Lung (tissue), 11 donors: ENCODE measurements at regions not wholly inside any gene's neighbourhood (a gene's known extent, or its start where the extent isn't known, plus 50 kb on each side); places are given as distances from the start of the nearest gene placed in this dataset.

ENCODE experiments used
- ATAC-seq: fragments of 200-7000 bp; cut with Tn5 transposase; one replicate; pipeline ENCODE4 v1.9.1; 2020; ENCODE audit warnings: moderate number of reproducible peaks; ENCODE audit not compliant: insufficient read depth, low FRiP score
- DNase-seq, 3 donors: peaks; one replicate each; pipeline ENCODE4 v3.0.0-alpha.2; 2013 to 2017
- H3K27ac ChIP-seq, 2 donors: one replicate each; pipeline ENCODE4 v1.5.1; 2013; ENCODE audit warnings: mild to moderate bottlenecking in 2 of 2, moderate library complexity in 2 of 2, control low read depth in 1 of 2, inconsistent platforms in 1 of 2, low read depth in 1 of 2, low read length in 1 of 2
- H3K27me3 ChIP-seq, 3 donors: one replicate each; pipeline ENCODE4 v1.5.1; 2013; ENCODE audit warnings: low read length in 2 of 3; ENCODE audit not compliant: control insufficient read depth in 3 of 3, insufficient read depth in 3 of 3
- H3K36me3 ChIP-seq, 4 donors: one replicate each; pipeline ENCODE4 v1.5.1; 2013; ENCODE audit warnings: low read length in 4 of 4, mild to moderate bottlenecking in 1 of 4, moderate library complexity in 1 of 4; ENCODE audit not compliant: control insufficient read depth in 4 of 4, insufficient read depth in 4 of 4
- H3K4me1 ChIP-seq, 5 donors: one replicate each; pipeline ENCODE4 v1.5.1; 2013; ENCODE audit warnings: low read length in 5 of 5, mild to moderate bottlenecking in 2 of 5, moderate library complexity in 1 of 5; ENCODE audit not compliant: control insufficient read depth in 5 of 5, insufficient read depth in 5 of 5
- H3K4me3 ChIP-seq: one replicate; pipeline ENCODE4 v1.5.1; 2013; ENCODE audit warnings: mild to moderate bottlenecking, control low read depth, moderate library complexity
- H3K9ac ChIP-seq, 2 donors: one replicate each; pipeline ENCODE4 v1.5.1; 2013; ENCODE audit warnings: low read length in 2 of 2, control low read depth in 1 of 2; ENCODE audit not compliant: insufficient read depth in 1 of 2
- H3K9me3 ChIP-seq, 4 donors: one replicate each; pipeline ENCODE4 v1.5.1; 2013; ENCODE audit warnings: low read length in 3 of 4, mild to moderate bottlenecking in 1 of 4, moderate library complexity in 1 of 4; ENCODE audit not compliant: control insufficient read depth in 4 of 4, insufficient read depth in 3 of 4
- WGBS, 2 donors: extraction: QIAGEN DNeasy Blood & Tissue Kit; methylation state at CpG; one replicate each; pipeline ENCODE4 v1.1.7; 2013; 5-methylcytosine and 5-hydroxymethylcytosine counted together
- TF ChIP-seq, protein P1 (sequence below): IDR thresholded peaks from 2 replicates; pipeline ENCODE4 v1.5.1; 2012; ENCODE audit warnings: mild to moderate bottlenecking; ENCODE audit errors: control extremely low read depth, extremely low read depth
- donor health status: control.
- donor health status: control.
- donor health status: Bipolar disorder and iron deficiency.
- donor health status: healthy.
- donor health status: DM: yes; HTN: yes; CAD: no.

- H3K36me3 ChIP-seq, result no peaks in the 10 kb centered on the region
- DNase-seq (peak in 1 of 3 donors; percentile 23), ATAC-seq (no peak)
- no peak overlapping the region for H3K27ac ChIP-seq
- H3K4me1 ChIP-seq, result peaks cover 0 to 4% (median 0%) of the 10 kb centered on the region in 5 donors
- H3K4me3 ChIP-seq, result no peak overlapping the region
- TF ChIP-seq, protein P1, sequence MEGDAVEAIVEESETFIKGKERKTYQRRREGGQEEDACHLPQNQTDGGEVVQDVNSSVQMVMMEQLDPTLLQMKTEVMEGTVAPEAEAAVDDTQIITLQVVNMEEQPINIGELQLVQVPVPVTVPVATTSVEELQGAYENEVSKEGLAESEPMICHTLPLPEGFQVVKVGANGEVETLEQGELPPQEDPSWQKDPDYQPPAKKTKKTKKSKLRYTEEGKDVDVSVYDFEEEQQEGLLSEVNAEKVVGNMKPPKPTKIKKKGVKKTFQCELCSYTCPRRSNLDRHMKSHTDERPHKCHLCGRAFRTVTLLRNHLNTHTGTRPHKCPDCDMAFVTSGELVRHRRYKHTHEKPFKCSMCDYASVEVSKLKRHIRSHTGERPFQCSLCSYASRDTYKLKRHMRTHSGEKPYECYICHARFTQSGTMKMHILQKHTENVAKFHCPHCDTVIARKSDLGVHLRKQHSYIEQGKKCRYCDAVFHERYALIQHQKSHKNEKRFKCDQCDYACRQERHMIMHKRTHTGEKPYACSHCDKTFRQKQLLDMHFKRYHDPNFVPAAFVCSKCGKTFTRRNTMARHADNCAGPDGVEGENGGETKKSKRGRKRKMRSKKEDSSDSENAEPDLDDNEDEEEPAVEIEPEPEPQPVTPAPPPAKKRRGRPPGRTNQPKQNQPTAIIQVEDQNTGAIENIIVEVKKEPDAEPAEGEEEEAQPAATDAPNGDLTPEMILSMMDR, result no peak
- WGBS, 2 donors, result 34 to 62% methylated on average over 2 of the region's 2 CpGs
- peaks cover 0 to 2% (median 0%) of the 10 kb centered on the region in 4 donors for H3K9me3 ChIP-seq
- no peaks in the 10 kb centered on the region for H3K27me3 ChIP-seq
- no peak overlapping the region for H3K9ac ChIP-seq
These were observed 204.5 kb upstream of the LRATD1 start for GRCh38 chr2:14428056-14428455.

GRCh38 chr2:14433946-14434495 is 198.5 kb upstream of the LRATD1 start:
- Histone ChIP-seq H3K27me3 (no peaks in the 10 kb centered on the region), H3K9ac (no peak overlapping the region), H3K4me1 (peaks cover 0 to 3% (median 0%) of the 10 kb centered on the region in 5 donors), H3K9me3 (peaks cover 0 to 1% (median 0%) of the 10 kb centered on the region in 4 donors), H3K36me3 (no peaks in the 10 kb centered on the region), H3K4me3 (no peak overlapping the region), H3K27ac (no peak overlapping the region)
- TF ChIP-seq, protein P1, result no peak
- no peak for ATAC-seq
- 76 to 81% methylated on average over 5 of the region's 5 CpGs for WGBS, 2 donors
- DNase-seq, result peak in 1 of 3 donors; percentile 20

DNA sequence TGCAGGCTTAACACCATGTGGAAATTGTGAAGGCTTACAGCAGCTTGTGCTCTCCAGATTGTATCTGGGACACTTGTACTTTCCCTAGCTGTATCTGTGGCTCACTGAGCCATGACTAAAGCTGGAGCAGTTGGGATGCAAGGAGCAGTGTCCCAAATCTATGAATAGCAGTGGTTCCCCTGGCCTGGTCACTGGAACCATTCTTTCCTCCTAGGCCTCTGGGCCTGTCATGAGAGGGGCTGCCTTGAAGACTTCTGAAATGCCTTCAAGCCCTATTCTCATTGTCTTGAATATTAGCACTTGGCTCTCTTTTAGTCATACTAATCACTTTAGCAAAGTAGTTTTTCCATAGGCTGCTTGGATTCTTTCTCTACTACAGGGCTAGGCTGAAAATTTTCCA is 186.8 kb upstream of the LRATD1 start:
- Histone ChIP-seq H3K27ac (no peak overlapping the region), H3K27me3 (no peaks in the 10 kb centered on the region), H3K4me1 (no peaks in the 10 kb centered on the region), H3K4me3 (no peak overlapping the region), H3K9me3 (peaks cover 0 to 9% (median 3%) of the 10 kb centered on the region in 4 donors), H3K9ac (no peak overlapping the region), H3K36me3 (no peaks in the 10 kb centered on the region)
- DNase-seq, result no peak
- no peak for ATAC-seq
- TF ChIP-seq, protein P1, result no peak

DNA sequence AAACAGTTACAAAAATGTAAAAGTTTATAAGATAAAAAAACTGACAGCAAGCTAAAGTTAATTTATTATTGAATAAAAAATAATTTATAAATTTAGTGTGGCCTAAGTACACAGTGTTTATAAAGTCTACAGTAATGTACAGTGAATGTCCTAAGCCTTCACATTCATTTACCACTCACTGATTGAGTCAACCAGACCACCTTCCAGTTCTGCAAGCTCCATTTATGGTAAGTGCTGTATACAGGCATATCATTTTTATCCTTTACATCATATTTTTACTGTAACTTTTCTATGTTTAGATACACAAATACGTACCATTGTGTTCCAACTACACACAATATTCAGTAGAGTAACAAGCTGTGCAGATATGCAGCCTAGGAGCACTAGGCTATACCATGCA is 184.2 kb upstream of the LRATD1 start:
- Histone ChIP-seq H3K4me1 (no peaks in the 10 kb centered on the region), H3K36me3 (no peaks in the 10 kb centered on the region), H3K4me3 (no peak overlapping the region), H3K9me3 (peaks cover 0 to 13% (median 3%) of the 10 kb centered on the region in 4 donors), H3K27ac (no peak overlapping the region), H3K27me3 (no peaks in the 10 kb centered on the region), H3K9ac (no peak overlapping the region)
- no peak for ATAC-seq
- DNase-seq, result no peak
- WGBS, 2 donors, result 81 to 95% methylated on average over 1 of the region's 1 CpG
- TF ChIP-seq, protein P1, result no peak
